Activated CD8-positive, alpha-beta memory T cell treated with anti-CD3 and anti-CD28 coated beads, Interleukin-2, amount 50 U/mL, for 4 hours (primary cell): ENCODE measurements at regions not wholly inside any gene's neighbourhood (a gene's known extent, or its start where the extent isn't known, plus 50 kb on each side); places are given as distances from the start of the nearest gene placed in this dataset.

Experiments
- DNase-seq: peaks from one replicate; pipeline ENCODE4 v3.0.0-alpha.2; 2020

DNA sequence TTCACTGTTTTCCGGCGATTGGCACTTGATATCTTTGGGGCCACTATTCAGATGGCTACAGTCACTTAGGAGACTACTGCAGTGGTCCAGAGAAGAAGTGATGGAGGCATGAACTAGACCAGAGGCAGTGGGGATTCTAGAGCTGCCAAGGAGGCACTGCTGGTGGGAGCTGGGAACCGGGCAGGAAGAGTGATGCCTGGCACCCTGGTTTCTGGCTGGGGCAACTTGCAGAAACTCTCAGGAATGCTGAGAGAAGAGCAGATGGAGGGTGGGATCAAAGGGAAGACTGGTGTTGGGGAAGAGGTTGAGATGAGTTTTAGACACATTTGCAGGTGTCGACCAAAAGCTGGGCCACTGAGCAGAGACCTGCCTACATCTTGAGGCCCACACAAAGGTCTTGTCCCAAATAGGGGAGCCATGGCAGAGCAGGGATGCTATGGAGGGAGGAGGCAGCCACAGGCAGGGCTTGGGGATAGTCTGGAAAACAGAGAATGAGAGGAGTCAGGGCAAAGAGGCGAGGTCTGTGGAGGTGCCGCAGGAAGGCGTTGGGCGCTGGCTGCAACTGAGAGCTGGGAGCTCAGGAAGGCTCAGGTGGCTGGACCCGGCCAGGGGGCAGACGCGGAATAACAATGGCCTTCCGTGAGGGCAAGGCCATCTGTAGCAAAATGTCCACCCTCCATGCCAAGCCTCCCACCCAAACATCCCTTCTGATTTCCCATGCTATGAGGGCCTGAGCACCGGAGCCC lies 118.9 kb downstream of the TOMM20 start:
- DNase-seq = no peak

GRCh38 chr1:235009074-235009473 lies 119.6 kb downstream of the TOMM20 start:
- no peak for DNase-seq

GRCh38 chr1:235008239-235008638 lies 120.4 kb downstream of the TOMM20 start:
- no peak for DNase-seq

DNA sequence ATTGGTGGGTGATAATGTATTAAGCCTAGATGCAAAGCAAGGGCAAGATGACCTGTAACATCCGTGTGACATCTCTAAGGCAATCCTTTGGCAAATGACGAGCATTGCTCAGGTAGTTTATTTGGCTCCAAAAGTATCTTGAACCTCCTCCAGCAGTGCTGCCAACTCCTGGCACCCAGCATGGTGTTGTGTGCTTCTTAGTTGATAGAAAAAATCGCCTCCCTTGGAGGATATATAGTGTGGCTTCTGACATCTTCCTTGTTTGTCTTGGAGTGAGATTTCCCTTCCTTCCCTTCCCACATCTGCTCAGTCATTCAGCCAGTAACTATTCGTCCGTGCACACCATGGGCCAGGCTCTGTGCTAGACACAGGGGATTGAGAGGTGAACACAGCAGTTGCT lies 121.8 kb downstream of the TOMM20 start:
- DNase-seq = no peak

- DNase-seq = no peak
Measured at GRCh38 chr1:235006132-235006721, 122.4 kb downstream of the TOMM20 start.

- DNase-seq = no peak
Measured at GRCh38 chr1:235004840-235005391, 123.7 kb downstream of the TOMM20 start.

GRCh38 chr1:235004276-235004675 lies 124.4 kb downstream of the TOMM20 start:
- no peak for DNase-seq

DNA sequence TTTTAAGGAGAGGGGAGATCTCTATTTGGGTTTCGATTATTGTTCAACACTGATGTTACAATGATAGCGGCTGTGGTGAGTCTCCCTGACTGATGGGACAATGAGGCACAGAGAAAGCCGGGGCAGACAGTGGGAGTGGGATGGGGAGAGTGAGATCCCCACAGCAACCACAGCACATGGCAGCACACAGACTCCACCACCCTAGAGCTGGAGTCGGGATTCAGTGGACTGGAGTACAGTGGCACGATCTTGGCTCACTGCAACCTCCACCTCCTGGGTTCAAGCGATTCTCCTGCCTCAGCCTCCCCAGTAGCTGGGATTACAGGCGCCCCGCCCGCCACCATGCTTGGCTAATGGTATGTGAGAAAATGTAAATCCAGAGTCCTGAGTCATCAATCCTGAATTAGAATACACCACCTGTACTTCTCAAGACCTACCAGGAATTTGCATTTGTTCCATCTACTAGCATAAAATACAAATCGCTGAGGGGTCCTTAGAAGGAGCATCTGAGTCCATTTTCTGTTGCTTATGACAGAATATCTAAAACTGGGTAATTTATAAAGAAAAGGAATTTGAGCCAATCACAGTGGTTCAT lies 125.8 kb downstream of the TOMM20 start:
- no peak for DNase-seq

DNA sequence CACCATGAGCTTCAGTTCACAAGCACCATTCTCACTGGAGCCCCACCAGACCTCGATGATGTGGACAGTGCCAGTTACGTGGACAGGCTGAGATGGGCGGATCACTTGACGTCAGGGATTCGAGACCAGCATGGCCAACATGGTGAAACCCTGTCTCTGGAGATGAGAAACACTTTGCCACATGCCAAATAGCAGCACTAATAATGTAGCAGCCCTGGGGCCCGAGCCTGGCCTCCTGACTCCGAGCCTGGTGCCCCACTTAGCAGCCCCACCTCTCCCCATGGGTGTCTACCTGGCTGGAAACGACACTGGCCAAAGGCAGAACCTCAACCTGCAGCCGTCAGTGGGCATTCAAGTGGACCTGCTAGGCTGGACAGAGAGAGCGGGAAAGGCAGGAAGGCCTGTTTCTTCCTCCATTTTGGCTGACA lies 129.1 kb downstream of the TOMM20 start:
- no peak for DNase-seq

- DNase-seq = no peak
Measured at GRCh38 chr1:234997896-234998741, 130.5 kb downstream of the TOMM20 start.

DNA sequence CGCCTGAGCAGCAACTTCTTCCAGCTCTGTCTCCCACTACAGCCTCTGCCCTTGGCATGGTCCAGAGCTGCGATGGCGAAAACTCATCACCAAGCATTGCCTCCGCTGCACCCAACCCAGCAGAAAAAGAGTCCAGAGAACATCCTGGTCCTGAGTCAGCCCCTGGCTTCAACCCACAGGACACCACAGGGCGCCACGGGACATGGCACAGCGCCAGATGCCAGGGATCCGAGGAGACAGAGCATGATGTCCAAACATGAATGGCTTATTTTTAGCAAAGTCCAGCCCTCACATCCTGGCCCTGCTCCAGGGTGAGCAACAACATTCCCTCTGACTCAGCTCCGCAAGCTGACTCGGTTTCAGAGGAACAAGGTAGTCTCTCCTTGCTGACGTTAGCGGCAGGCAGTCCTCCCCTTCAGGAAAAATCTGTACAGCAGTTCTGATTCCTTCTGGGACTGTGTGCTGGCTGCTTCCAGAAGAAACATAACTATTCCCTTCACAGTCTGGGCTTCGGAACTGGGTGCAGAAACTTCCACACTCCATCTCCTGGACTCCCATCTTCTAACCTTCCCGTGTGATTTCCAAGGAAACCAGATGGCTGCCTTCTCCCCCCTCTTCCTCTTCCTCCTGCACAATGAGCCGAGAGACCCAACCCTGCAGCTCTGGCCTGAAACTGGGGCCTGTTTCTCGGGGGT lies 131.3 kb downstream of the TOMM20 start:
- DNase-seq = no peak

- DNase-seq = no peak
Measured at GRCh38 chr1:234996245-234996757, 132.3 kb downstream of the TOMM20 start.

- no peak for DNase-seq
Measured at GRCh38 chr1:234994436-234995295, 134.0 kb downstream of the TOMM20 start.

GRCh38 chr1:234992065-234992464 lies 136.6 kb downstream of the TOMM20 start:
- DNase-seq = no peak

DNA sequence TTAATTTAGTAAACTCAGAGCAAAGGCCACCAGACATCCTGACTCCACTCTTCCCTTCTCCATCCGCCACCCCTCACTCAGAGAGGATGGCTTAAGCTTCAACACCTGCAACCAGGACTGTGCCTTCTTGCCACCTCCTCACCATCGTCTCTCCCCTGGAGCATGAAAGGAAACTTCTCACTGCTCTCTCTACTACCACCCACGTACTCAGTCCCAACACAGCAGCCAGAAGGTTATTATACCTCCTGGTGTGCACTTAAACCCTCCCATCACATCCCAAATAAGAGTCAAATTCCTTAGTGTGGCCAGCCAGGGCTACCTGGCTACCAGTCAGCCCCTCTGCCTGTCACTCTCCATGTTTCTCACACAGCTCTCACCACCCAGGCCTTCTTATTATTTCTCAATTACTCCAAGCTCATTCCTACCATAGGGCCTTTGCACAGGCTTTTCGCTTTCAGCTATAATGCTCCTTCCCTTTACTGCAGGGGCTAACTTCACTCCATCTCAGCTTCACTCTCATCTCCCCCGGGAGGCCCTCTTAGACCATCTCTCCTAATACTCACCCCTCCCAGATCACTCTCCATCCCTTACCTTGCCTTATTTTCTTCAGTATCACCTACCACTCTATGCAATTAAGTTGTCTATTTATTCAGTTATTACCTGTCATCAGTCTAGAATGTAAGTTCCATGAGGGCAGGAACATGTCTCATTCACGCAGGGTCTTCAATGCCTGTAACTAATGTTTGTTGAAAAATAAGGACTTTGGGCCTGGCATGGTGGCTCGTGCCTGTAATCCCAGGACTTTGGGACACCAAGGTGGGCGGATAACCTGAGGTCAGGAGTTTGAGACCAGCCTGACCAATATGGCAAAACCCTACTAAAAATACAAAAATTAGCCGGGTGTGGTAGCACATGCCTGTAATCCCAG lies 137.5 kb downstream of the TOMM20 start:
- DNase-seq = no peak

GRCh38 chr1:234990328-234990675 lies 138.3 kb downstream of the TOMM20 start:
- no peak for DNase-seq

DNA sequence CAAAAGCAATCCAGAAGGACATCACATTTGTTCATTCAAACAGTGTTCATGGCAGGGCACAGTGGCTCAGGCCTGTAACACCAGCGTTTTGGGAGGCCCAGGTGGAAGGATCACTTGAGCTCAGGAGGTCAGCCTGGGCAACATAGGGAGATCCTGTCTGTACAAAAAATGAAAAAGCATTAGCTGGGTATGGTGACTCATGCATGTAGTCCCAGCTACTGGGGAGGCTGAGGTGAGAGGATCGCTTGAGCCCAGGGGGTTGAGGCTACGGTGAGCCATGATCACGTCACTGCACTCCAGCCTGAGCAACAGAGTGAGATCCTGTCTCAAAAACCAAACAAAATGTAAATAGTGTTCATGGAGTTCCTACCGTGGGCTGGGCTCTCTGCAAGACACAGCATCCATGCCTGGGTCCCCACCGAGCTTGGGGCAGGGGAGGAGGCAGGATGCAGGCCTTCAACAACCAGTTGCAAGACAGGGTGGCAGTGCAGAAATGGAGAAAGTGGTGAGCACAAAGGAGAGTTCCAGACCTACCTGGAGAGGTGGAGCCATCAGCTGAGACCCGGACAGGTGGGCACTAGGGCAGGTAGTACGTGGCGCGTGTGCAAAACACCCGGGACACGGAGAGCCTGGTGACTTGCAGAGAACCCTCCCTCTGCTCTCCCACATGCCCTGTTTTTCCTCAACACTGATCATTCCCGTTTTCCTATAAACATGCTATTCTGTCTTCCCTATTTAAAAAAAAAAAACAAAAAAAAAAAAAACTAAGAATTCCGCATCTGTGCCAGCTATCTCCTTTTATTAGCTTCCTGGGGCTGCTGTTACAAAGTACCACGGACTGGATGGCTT lies 138.9 kb downstream of the TOMM20 start:
- DNase-seq = no peak

DNA sequence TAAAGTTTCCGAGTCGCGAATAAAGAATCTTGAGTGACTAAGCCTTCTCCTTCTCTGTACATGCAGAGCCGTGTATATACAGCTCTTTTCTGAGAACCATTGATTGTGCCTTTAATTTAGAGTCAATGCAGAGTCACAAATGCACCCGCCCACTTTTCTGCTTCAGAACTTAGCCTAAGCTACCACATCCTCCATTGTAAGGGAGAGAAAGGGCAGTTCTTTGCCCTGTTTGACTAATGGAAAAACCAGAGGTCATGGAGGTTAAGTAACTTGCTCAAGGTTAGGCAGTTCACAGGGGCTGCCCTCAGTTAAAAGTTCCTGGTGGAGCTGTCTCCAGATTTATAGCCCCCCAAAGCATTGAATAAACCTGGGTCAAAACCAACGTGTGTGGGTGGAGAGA lies 139.6 kb downstream of the TOMM20 start:
- DNase-seq = no peak

GRCh38 chr1:234988536-234988935 lies 140.1 kb downstream of the TOMM20 start:
- no peak for DNase-seq
